ENCODE measurements at regions not wholly inside any gene's neighbourhood (a gene's known extent, or its start where the extent isn't known, plus 50 kb on each side); places are given as distances from the start of the nearest gene placed in this dataset.

DNA sequence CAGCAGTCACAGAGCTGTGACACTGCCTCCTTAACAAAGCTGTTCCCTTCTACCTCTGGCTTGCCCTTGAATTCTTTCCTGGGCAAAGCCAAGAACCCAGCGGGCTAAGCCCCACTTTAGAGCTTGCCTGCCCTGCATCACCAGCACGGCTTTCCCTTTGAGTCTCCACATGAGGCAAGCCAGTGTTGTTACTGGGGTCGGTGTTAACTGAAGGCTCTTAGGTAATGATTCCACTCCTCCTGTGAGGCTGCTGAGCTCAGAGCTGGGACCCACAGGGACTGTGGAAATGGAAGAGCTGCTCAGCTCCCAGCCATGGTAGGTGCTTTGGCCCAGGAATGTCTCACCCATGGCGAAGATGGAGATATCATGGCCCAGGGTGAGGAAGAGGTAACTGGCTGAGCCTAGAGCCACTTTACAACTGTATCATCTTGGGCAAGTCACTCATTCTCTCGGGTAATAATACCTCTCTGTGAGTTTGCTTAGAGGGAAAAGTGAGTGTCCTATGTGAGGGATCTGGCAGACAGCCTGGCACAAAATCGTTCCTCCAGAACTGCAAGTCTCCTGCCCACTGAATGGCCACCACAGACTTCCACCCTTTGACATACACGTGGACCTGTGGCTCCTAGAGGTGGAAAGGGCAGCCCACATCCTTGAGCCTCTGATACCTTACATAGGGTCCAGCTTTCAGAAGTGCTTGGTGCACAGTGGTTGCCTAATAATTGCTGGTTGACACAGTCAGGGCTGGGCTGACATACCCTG, 654.1 kb downstream of the PTPRU start:
- Histone ChIP-seq H3K36me3 (ENCODE audit: control insufficient read depth, insufficient read depth, low read length) (no peaks in the 10 kb centered on the region), H3K4me1 (ENCODE audit: control insufficient read depth, insufficient read depth, low read length) (no peaks in the 10 kb centered on the region), H3K27ac (ENCODE audit: low read length) (no peak overlapping the region), H3K27me3 (ENCODE audit: control insufficient read depth, insufficient read depth, low read length) (peaks cover 10% of the 10 kb centered on the region), H3K9me3 (replicated peaks; ENCODE audit: control insufficient read depth, low read depth, low read length) (no peaks in the 10 kb centered on the region), H3K4me3 (ENCODE audit: low read length) (no peak overlapping the region)
- no peak for DNase-seq
- WGBS (ENCODE audit: insufficient coverage), result 71% methylated on average over 5 of the region's 7 CpGs

- peaks cover 4% of the 10 kb centered on the region for H3K27me3 ChIP-seq (ENCODE audit: control insufficient read depth, insufficient read depth, low read length)
- no peak for DNase-seq
- 40% methylated on average over 1 of the region's 4 CpGs for WGBS (ENCODE audit: insufficient coverage)
- H3K36me3 ChIP-seq (ENCODE audit: control insufficient read depth, insufficient read depth, low read length), result no peaks in the 10 kb centered on the region
- no peaks in the 10 kb centered on the region for H3K9me3 ChIP-seq (replicated peaks; ENCODE audit: control insufficient read depth, low read depth, low read length)
- H3K4me3 ChIP-seq (ENCODE audit: low read length), result no peak overlapping the region
- no peak overlapping the region for H3K27ac ChIP-seq (ENCODE audit: low read length)
- no peaks in the 10 kb centered on the region for H3K4me1 ChIP-seq (ENCODE audit: control insufficient read depth, insufficient read depth, low read length)
These were observed 653.5 kb downstream of the PTPRU start for GRCh38 chr1:29889776-29890175.

DNA sequence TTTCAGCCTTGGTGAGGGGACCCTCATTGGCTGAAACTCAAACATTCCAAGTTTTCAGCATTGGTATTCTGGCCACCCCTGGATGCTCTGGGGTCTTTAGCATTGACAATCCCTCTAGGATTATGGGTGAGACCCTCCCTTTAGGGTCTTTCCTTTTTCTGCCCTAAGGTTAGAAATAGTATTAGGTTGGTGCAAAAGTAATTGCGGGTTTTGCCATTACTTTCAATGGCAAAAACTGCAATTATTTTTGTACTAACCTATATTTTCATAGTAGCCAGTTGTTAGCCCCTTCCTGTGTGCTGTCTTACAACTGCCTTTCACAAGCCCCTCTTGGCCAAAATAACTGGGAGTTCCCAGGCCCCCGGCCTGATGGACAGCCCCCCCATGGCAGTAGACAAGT, 648.4 kb downstream of the PTPRU start:
- Histone ChIP-seq H3K4me3 (ENCODE audit: low read length) (no peak overlapping the region), H3K9me3 (replicated peaks; ENCODE audit: control insufficient read depth, low read depth, low read length) (no peaks in the 10 kb centered on the region), H3K36me3 (ENCODE audit: control insufficient read depth, insufficient read depth, low read length) (no peaks in the 10 kb centered on the region), H3K27me3 (ENCODE audit: control insufficient read depth, insufficient read depth, low read length) (no peaks in the 10 kb centered on the region), H3K4me1 (ENCODE audit: control insufficient read depth, insufficient read depth, low read length) (no peaks in the 10 kb centered on the region), H3K27ac (ENCODE audit: low read length) (no peak overlapping the region)
- WGBS (ENCODE audit: insufficient coverage), result no CpG with 5 or more reads among the region's 2 CpGs
- no peak for DNase-seq

DNA sequence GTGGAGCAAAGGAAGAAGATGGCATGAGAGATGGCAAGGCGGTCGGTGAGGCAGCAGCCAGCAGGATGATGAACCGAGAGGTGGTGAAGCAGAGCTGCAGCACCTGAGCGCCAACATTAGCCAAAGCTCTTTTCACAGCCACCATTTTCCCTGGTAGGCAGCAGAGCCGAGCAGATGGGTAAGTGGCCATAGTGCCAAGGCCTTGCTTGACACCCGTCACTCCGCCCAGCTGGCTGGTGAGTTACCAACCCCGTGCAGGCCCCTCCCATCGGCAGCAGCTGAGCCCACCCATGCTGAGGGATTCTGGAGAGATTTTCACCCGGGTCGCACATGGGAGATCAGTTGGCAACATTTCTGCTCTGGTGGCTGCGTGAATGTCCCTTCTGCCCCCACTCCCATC, 647.7 kb downstream of the PTPRU start:
- H3K27ac ChIP-seq (ENCODE audit: low read length), result no peak overlapping the region
- H3K4me3 ChIP-seq (ENCODE audit: low read length), result no peak overlapping the region
- no peaks in the 10 kb centered on the region for H3K36me3 ChIP-seq (ENCODE audit: control insufficient read depth, insufficient read depth, low read length)
- no peaks in the 10 kb centered on the region for H3K27me3 ChIP-seq (ENCODE audit: control insufficient read depth, insufficient read depth, low read length)
- WGBS (ENCODE audit: insufficient coverage), result 72% methylated on average over 6 of the region's 12 CpGs
- no peak for DNase-seq
- H3K4me1 ChIP-seq (ENCODE audit: control insufficient read depth, insufficient read depth, low read length), result no peaks in the 10 kb centered on the region
- no peaks in the 10 kb centered on the region for H3K9me3 ChIP-seq (replicated peaks; ENCODE audit: control insufficient read depth, low read depth, low read length)

DNA sequence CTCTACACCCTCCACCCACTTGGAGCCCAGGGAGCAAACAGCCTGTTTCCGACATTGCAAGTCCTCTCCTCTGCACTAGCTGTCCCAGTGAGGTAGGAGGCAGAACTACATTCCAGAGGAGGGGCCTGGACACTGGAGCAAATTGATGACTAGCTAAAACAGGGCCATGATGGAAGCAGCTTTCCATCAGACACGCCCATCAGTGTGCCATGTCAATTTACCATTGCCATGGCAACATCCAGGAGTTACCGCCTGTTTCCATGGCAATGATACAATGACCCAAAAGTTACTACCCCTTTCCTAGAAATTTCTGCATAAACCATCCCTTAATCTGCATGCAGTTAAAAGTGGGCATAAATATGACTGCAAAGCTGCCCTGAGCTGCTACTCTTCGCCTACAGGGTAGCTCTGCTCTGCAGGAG, 647.1 kb downstream of the PTPRU start:
- WGBS (ENCODE audit: insufficient coverage), result 74% methylated on average over 3 of the region's 4 CpGs
- H3K36me3 ChIP-seq (ENCODE audit: control insufficient read depth, insufficient read depth, low read length), result no peaks in the 10 kb centered on the region
- no peaks in the 10 kb centered on the region for H3K4me1 ChIP-seq (ENCODE audit: control insufficient read depth, insufficient read depth, low read length)
- no peak overlapping the region for H3K27ac ChIP-seq (ENCODE audit: low read length)
- H3K4me3 ChIP-seq (ENCODE audit: low read length), result no peak overlapping the region
- no peaks in the 10 kb centered on the region for H3K9me3 ChIP-seq (replicated peaks; ENCODE audit: control insufficient read depth, low read depth, low read length)
- no peaks in the 10 kb centered on the region for H3K27me3 ChIP-seq (ENCODE audit: control insufficient read depth, insufficient read depth, low read length)
- no peak for DNase-seq

- no peak overlapping the region for H3K4me3 ChIP-seq (ENCODE audit: low read length)
- H3K4me1 ChIP-seq (ENCODE audit: control insufficient read depth, insufficient read depth, low read length), result no peaks in the 10 kb centered on the region
- H3K27me3 ChIP-seq (ENCODE audit: control insufficient read depth, insufficient read depth, low read length), result peaks cover 3% of the 10 kb centered on the region
- DNase-seq, result no peak
- H3K9me3 ChIP-seq (replicated peaks; ENCODE audit: control insufficient read depth, low read depth, low read length), result no peaks in the 10 kb centered on the region
- H3K36me3 ChIP-seq (ENCODE audit: control insufficient read depth, insufficient read depth, low read length), result no peaks in the 10 kb centered on the region
- WGBS (ENCODE audit: insufficient coverage), result no CpG with 5 or more reads among the region's 1 CpG
- H3K27ac ChIP-seq (ENCODE audit: low read length), result no peak overlapping the region
These were observed 644.2 kb downstream of the PTPRU start for GRCh38 chr1:29880556-29880955.

- 67% methylated on average over 5 of the region's 8 CpGs for WGBS (ENCODE audit: insufficient coverage)
- Histone ChIP-seq H3K36me3 (ENCODE audit: control insufficient read depth, insufficient read depth, low read length) (no peaks in the 10 kb centered on the region), H3K4me3 (ENCODE audit: low read length) (no peak overlapping the region), H3K27me3 (ENCODE audit: control insufficient read depth, insufficient read depth, low read length) (peaks cover 3% of the 10 kb centered on the region), H3K9me3 (replicated peaks; ENCODE audit: control insufficient read depth, low read depth, low read length) (no peaks in the 10 kb centered on the region), H3K27ac (ENCODE audit: low read length) (no peak overlapping the region), H3K4me1 (ENCODE audit: control insufficient read depth, insufficient read depth, low read length) (no peaks in the 10 kb centered on the region)
- DNase-seq, result no peak
These were observed 642.9 kb downstream of the PTPRU start for GRCh38 chr1:29879217-29879616.

GRCh38 chr1:29878501-29878900, 642.2 kb downstream of the PTPRU start:
- no peaks in the 10 kb centered on the region for H3K4me1 ChIP-seq (ENCODE audit: control insufficient read depth, insufficient read depth, low read length)
- DNase-seq, result no peak
- peaks cover 3% of the 10 kb centered on the region for H3K27me3 ChIP-seq (ENCODE audit: control insufficient read depth, insufficient read depth, low read length)
- H3K4me3 ChIP-seq (ENCODE audit: low read length), result no peak overlapping the region
- no peak overlapping the region for H3K27ac ChIP-seq (ENCODE audit: low read length)
- H3K36me3 ChIP-seq (ENCODE audit: control insufficient read depth, insufficient read depth, low read length), result no peaks in the 10 kb centered on the region
- H3K9me3 ChIP-seq (replicated peaks; ENCODE audit: control insufficient read depth, low read depth, low read length), result no peaks in the 10 kb centered on the region
- 89% methylated on average over 5 of the region's 9 CpGs for WGBS (ENCODE audit: insufficient coverage)

GRCh38 chr1:29876902-29877301, 640.6 kb downstream of the PTPRU start:
- WGBS (ENCODE audit: insufficient coverage), result 49% methylated on average over 7 of the region's 8 CpGs
- Histone ChIP-seq H3K27ac (ENCODE audit: low read length) (no peak overlapping the region), H3K4me3 (ENCODE audit: low read length) (no peak overlapping the region), H3K4me1 (ENCODE audit: control insufficient read depth, insufficient read depth, low read length) (no peaks in the 10 kb centered on the region), H3K36me3 (ENCODE audit: control insufficient read depth, insufficient read depth, low read length) (no peaks in the 10 kb centered on the region), H3K27me3 (ENCODE audit: control insufficient read depth, insufficient read depth, low read length) (peaks cover 3% of the 10 kb centered on the region), H3K9me3 (replicated peaks; ENCODE audit: control insufficient read depth, low read depth, low read length) (no peaks in the 10 kb centered on the region)
- DNase-seq, result no peak

- Histone ChIP-seq H3K4me3 (ENCODE audit: low read length) (no peak overlapping the region), H3K4me1 (ENCODE audit: control insufficient read depth, insufficient read depth, low read length) (no peaks in the 10 kb centered on the region), H3K36me3 (ENCODE audit: control insufficient read depth, insufficient read depth, low read length) (no peaks in the 10 kb centered on the region), H3K27me3 (ENCODE audit: control insufficient read depth, insufficient read depth, low read length) (peaks cover 3% of the 10 kb centered on the region), H3K9me3 (replicated peaks; ENCODE audit: control insufficient read depth, low read depth, low read length) (no peaks in the 10 kb centered on the region), H3K27ac (ENCODE audit: low read length) (no peak overlapping the region)
- DNase-seq, result no peak
- whole genome bisulfite sequencing (ENCODE audit: insufficient coverage), result 92% methylated on average over 4 of the region's 6 CpGs
These were observed 640.1 kb downstream of the PTPRU start for GRCh38 chr1:29876441-29876840.

- DNase-seq, result peak; percentile 10
- Histone ChIP-seq H3K4me1 (ENCODE audit: control insufficient read depth, insufficient read depth, low read length) (no peaks in the 10 kb centered on the region), H3K36me3 (ENCODE audit: control insufficient read depth, insufficient read depth, low read length) (no peaks in the 10 kb centered on the region), H3K4me3 (ENCODE audit: low read length) (no peak overlapping the region), H3K27me3 (ENCODE audit: control insufficient read depth, insufficient read depth, low read length) (peaks cover 3% of the 10 kb centered on the region), H3K9me3 (replicated peaks; ENCODE audit: control insufficient read depth, low read depth, low read length) (no peaks in the 10 kb centered on the region), H3K27ac (ENCODE audit: low read length) (no peak overlapping the region)
- no CpG with 5 or more reads among the region's 2 CpGs for WGBS (ENCODE audit: insufficient coverage)
These were observed 639.3 kb downstream of the PTPRU start for GRCh38 chr1:29875557-29876028.
